WTC11 (cell line): ENCODE measurements at regions not wholly inside any gene's neighbourhood (a gene's known extent, or its start where the extent isn't known, plus 50 kb on each side); places are given as distances from the start of the nearest gene placed in this dataset.

Experiments
- ETV6 ChIP-seq: sonication (generic); formaldehyde crosslinking; IDR thresholded peaks from 2 replicates; pipeline ENCODE4 v1.8.1; 2022; ENCODE audit warnings: mild to moderate bottlenecking, missing genetic modification reagents
- SP1 ChIP-seq: sonication (generic); formaldehyde crosslinking; conservative IDR thresholded peaks from 2 replicates; pipeline ENCODE4 v1.8.1; 2022; ENCODE audit warnings: missing genetic modification reagents
- TCF7 ChIP-seq: sonication (generic); formaldehyde crosslinking; IDR thresholded peaks from 2 replicates; pipeline ENCODE4 v1.8.0; 2022; ENCODE audit warnings: mild to moderate bottlenecking, low read depth, missing genetic modification reagents, moderate library complexity
- TF ChIP-seq, protein P1 (sequence below): fragments of 200-600 bp; IDR thresholded peaks from 2 replicates; pipeline ENCODE4 v1.8.0; 2022; ENCODE audit warnings: antibody characterized with exemption
- TF ChIP-seq, protein P2 (sequence below): sonication (generic); formaldehyde crosslinking; IDR thresholded peaks from 2 replicates; pipeline ENCODE4 v1.8.0; 2022; ENCODE audit warnings: mild to moderate bottlenecking, missing genetic modification reagents
- TF ChIP-seq, protein P3 (sequence below): sonication (generic); formaldehyde crosslinking; IDR thresholded peaks from 2 replicates; pipeline ENCODE4 v1.8.1; 2022; ENCODE audit warnings: missing genetic modification reagents, borderline replicate concordance

DNA sequence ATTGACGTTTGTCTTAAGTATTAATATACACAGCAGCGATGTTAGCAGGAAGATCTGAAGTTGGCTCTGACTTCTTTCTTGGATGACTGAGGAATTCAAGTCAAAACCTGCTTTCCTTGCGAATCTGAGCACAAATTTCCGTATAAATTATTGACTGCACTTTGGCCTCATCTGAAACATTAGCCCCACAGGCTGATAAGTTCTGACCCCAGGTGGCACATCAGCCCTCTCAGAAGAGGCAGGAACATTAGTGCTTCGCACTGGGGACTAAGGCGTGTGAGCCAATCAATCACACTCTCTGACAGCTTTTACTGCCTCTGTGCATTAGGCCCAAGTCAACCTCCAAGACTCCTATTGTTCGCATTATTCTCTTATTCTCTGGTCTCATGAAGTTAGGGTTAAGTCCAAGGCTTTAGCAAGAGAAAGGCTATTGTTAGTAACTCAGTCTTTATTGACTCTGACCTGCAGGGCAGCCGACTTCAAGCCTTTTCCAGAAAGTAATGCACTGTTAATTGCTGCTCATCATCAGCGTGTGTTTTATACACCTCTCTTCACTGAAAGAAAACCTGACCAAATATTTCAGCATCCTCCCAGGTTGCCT lies 84.2 kb downstream of the ZNF608 start:
- no peak for TF ChIP-seq TCF7 (CRISPR knock-in tag)
- TF ChIP-seq, protein P1, sequence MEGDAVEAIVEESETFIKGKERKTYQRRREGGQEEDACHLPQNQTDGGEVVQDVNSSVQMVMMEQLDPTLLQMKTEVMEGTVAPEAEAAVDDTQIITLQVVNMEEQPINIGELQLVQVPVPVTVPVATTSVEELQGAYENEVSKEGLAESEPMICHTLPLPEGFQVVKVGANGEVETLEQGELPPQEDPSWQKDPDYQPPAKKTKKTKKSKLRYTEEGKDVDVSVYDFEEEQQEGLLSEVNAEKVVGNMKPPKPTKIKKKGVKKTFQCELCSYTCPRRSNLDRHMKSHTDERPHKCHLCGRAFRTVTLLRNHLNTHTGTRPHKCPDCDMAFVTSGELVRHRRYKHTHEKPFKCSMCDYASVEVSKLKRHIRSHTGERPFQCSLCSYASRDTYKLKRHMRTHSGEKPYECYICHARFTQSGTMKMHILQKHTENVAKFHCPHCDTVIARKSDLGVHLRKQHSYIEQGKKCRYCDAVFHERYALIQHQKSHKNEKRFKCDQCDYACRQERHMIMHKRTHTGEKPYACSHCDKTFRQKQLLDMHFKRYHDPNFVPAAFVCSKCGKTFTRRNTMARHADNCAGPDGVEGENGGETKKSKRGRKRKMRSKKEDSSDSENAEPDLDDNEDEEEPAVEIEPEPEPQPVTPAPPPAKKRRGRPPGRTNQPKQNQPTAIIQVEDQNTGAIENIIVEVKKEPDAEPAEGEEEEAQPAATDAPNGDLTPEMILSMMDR = no peak
- 0 out of 2 replicates have a peak, but pooled peaks have one; percentile 42 for TF ChIP-seq ETV6 (CRISPR knock-in tag)
- TF ChIP-seq, protein P2, sequence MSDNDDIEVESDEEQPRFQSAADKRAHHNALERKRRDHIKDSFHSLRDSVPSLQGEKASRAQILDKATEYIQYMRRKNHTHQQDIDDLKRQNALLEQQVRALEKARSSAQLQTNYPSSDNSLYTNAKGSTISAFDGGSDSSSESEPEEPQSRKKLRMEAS = no peak
- no peak for TF ChIP-seq SP1 (CRISPR knock-in tag)
- TF ChIP-seq, protein P3, sequence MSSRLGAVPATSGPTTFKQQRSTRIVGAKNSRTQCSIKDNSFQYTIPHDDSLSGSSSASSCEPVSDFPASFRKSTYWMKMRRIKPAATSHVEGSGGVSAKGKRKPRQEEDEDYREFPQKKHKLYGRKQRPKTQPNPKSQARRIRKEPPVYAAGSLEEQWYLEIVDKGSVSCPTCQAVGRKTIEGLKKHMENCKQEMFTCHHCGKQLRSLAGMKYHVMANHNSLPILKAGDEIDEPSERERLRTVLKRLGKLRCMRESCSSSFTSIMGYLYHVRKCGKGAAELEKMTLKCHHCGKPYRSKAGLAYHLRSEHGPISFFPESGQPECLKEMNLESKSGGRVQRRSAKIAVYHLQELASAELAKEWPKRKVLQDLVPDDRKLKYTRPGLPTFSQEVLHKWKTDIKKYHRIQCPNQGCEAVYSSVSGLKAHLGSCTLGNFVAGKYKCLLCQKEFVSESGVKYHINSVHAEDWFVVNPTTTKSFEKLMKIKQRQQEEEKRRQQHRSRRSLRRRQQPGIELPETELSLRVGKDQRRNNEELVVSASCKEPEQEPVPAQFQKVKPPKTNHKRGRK = no peak
